ENCODE measurements at regions not wholly inside any gene's neighbourhood (a gene's known extent, or its start where the extent isn't known, plus 50 kb on each side); places are given as distances from the start of the nearest gene placed in this dataset.

DNA sequence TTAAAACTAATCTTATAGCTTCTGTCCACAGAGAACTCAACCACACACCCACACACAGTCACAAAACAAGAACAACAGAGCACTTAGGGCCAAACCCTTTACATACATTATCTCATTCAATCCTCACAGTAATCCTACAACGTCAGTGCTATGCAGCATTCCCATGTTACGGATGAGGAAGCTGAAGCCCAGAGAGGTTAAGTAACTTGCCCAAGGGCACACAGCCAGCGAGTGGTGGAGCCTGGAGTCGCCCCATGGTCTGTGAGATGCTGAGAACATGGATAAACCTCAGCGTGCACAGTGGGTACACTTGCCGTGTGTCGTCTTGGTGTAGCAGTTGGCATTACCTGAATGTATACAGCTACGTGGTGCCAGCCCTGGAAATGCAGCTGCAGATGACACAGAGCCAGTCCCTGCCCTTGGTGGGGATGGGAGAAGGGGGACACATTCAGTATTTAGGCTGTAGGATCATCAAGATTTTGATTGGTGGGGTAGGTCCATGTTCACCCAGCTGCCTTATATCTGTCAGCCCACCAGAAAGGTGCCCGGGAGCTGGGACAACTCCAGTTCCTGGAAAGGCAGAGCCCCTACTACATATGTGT, 177.0 kb downstream of the IRF8 start:
- Mint-ChIP-seq H3K9me3 (ENCODE audit: unreplicated experiment) (no peaks in the 10 kb centered on the region), H3K36me3 (ENCODE audit: insufficient read depth, unreplicated experiment) (no peaks in the 10 kb centered on the region), H3K27ac (ENCODE audit: unreplicated experiment) (no peak overlapping the region), H3K27me3 (ENCODE audit: insufficient read depth, unreplicated experiment) (peaks cover 4% of the 10 kb centered on the region), H3K4me3 (ENCODE audit: unreplicated experiment) (no peak overlapping the region), H3K4me1 (ENCODE audit: low read depth, unreplicated experiment) (no peaks in the 10 kb centered on the region)
- H3K4me3 ChIP-seq (ENCODE audit: low read depth, low read length): no peak overlapping the region
- BruUV-seq (replicated peaks): no TSS peak
- ChIA-PET POLR2A (no interaction called here), CTCF (no interaction called here)
- peak in 1 of 2 experiments; percentile 15 for DNase-seq
- H3K4me1 ChIP-seq: no peaks in the 10 kb centered on the region
- no peaks in the 10 kb centered on the region for H3K9me3 ChIP-seq
- H3K36me3 ChIP-seq (ENCODE audit: control insufficient read depth, insufficient read depth, low read length): no peaks in the 10 kb centered on the region
- H3K27me3 ChIP-seq (replicated peaks; ENCODE audit: control insufficient read depth, insufficient read depth, low read length): no peaks in the 10 kb centered on the region
- TF ChIP-seq CTCF (IDR thresholded peaks at IDR 0.05; ENCODE audit: insufficient read depth in 1 of 2, low read depth in 1 of 2, low read length in 1 of 2, severe bottlenecking in 1 of 2, unreplicated experiment in 1 of 2): no peak
- intact Hi-C loops (cut with micrococcal nuclease; ENCODE audit: unreplicated experiment): loop anchor here (10.0 kb wide), 1 partner anchor 259 kb away; no protein-coding TSS in a partner anchor

GRCh38 chr16:86076606-86077005, 177.6 kb downstream of the IRF8 start:
- no peaks in the 10 kb centered on the region for H3K36me3 ChIP-seq (ENCODE audit: control insufficient read depth, insufficient read depth, low read length)
- ChIA-PET CTCF (no interaction called here), POLR2A (no interaction called here)
- H3K27ac Mint-ChIP-seq (ENCODE audit: unreplicated experiment): no peak overlapping the region
- BruUV-seq (replicated peaks): no TSS peak
- no peaks in the 10 kb centered on the region for H3K27me3 ChIP-seq (replicated peaks; ENCODE audit: control insufficient read depth, insufficient read depth, low read length)
- peak in 1 of 2 experiments; percentile 9 for DNase-seq
- no peak overlapping the region for H3K4me3 Mint-ChIP-seq (ENCODE audit: unreplicated experiment)
- intact Hi-C loops (cut with micrococcal nuclease; ENCODE audit: unreplicated experiment): loop anchor here (10.0 kb wide), 1 partner anchor 258 kb away; no protein-coding TSS in a partner anchor
- no peak for TF ChIP-seq CTCF (IDR thresholded peaks at IDR 0.05; ENCODE audit: insufficient read depth in 1 of 2, low read depth in 1 of 2, low read length in 1 of 2, severe bottlenecking in 1 of 2, unreplicated experiment in 1 of 2)
- H3K27me3 Mint-ChIP-seq (ENCODE audit: insufficient read depth, unreplicated experiment): peaks cover 4% of the 10 kb centered on the region
- H3K4me3 ChIP-seq (ENCODE audit: low read depth, low read length): no peak overlapping the region
- H3K9me3 ChIP-seq: no peaks in the 10 kb centered on the region
- H3K9me3 Mint-ChIP-seq (ENCODE audit: unreplicated experiment): no peaks in the 10 kb centered on the region
- no peaks in the 10 kb centered on the region for H3K36me3 Mint-ChIP-seq (ENCODE audit: insufficient read depth, unreplicated experiment)
- H3K4me1 ChIP-seq: no peaks in the 10 kb centered on the region
- H3K4me1 Mint-ChIP-seq (ENCODE audit: low read depth, unreplicated experiment): no peaks in the 10 kb centered on the region

DNA sequence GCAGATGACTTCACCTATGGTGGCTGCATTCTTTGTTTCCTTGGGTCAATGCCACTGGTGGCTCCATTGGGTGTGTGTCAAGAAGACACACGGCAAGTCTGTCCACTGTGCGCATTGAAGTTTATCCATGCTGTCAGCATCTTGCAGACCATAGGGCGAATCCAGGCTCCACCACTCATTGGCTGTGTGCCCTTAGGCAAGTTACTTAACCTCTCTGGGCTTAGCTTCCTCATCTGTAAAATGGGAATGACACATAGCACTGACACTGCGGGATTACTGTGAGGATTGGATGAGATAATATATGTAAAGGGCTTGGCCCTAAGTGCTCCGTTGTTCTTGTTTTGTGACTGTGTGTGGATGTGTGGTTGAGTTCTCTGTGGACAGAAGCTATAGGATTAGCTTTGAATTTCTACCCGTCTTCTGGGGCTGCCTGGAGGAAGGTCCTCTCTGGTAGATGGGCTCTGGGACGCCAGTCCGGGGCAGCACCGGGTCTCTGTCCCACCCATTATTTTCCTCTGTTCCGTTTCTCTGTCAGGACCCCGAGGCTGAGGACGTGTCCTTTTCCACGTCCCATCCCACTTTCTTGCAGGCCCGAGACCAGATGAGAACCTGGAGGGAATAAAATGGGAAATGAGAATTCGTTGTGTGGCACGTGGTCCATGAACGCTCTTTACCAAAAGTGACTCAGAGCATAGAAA, 178.4 kb downstream of the IRF8 start:
- Histone ChIP-seq H3K27me3 (replicated peaks; ENCODE audit: control insufficient read depth, insufficient read depth, low read length) (no peaks in the 10 kb centered on the region), H3K4me1 (no peaks in the 10 kb centered on the region), H3K36me3 (ENCODE audit: control insufficient read depth, insufficient read depth, low read length) (no peaks in the 10 kb centered on the region), H3K9me3 (no peaks in the 10 kb centered on the region), H3K4me3 (ENCODE audit: low read depth, low read length) (no peak overlapping the region)
- Mint-ChIP-seq H3K4me3 (ENCODE audit: unreplicated experiment) (no peak overlapping the region), H3K4me1 (ENCODE audit: low read depth, unreplicated experiment) (no peaks in the 10 kb centered on the region), H3K9me3 (ENCODE audit: unreplicated experiment) (no peaks in the 10 kb centered on the region), H3K36me3 (ENCODE audit: insufficient read depth, unreplicated experiment) (no peaks in the 10 kb centered on the region), H3K27me3 (ENCODE audit: insufficient read depth, unreplicated experiment) (peaks cover 7% of the 10 kb centered on the region), H3K27ac (ENCODE audit: unreplicated experiment) (no peak overlapping the region)
- intact Hi-C loops (cut with micrococcal nuclease; ENCODE audit: unreplicated experiment): loop anchor here (10.0 kb wide), 1 partner anchor 257 kb away; no protein-coding TSS in a partner anchor
- no peak for TF ChIP-seq CTCF (IDR thresholded peaks at IDR 0.05; ENCODE audit: insufficient read depth in 1 of 2, low read depth in 1 of 2, low read length in 1 of 2, severe bottlenecking in 1 of 2, unreplicated experiment in 1 of 2)
- peak in 1 of 2 experiments; percentile 22 for DNase-seq
- BruUV-seq (replicated peaks): no TSS peak
- CTCF ChIA-PET: interaction anchor here (1.0 kb wide), 1 partner anchor 440 kb away, joined by 3 read pairs; no protein-coding TSS in a partner anchor
- POLR2A ChIA-PET: no interaction called here
